GM12878 (cell line): ENCODE measurements at regions not wholly inside any gene's neighbourhood (a gene's known extent, or its start where the extent isn't known, plus 50 kb on each side); places are given as distances from the start of the nearest gene placed in this dataset.

Experiments used
- ATAC-seq: fragments of 200-7000 bp; cut with Tn5 transposase; 3 replicates; pipeline ENCODE4 v1.9.1; 2020; ENCODE audit warnings: mild to moderate bottlenecking, moderate library complexity
- BruUV-seq: library from RNA; stranded (reverse); fragments of 400-500 nt; replicated peaks from 2 replicates; lab custom pipeline; 2021; lab: Mats Ljungman, UMichigan
- CTCF ChIA-PET: fragments of 300-600 bp; sonication (Branson Sonifier 250); formaldehyde crosslinking; extraction: SDS; loops from one replicate; lab custom pipeline; 2021; ENCODE audit warnings: inconsistent platforms; lab: Yijun Ruan, JAX
- POLR2A ChIA-PET: fragments of 350-600 bp; formaldehyde crosslinking; extraction: SDS; loops from one replicate; lab custom pipeline; 2021; ENCODE audit warnings: inconsistent platforms; lab: Charles Lee
- RAD21 ChIA-PET: fragments of 300-600 bp; sonication (Branson Sonifier 250); formaldehyde crosslinking; loops from one replicate; lab custom pipeline; 2023; ENCODE audit warnings: antibody characterized with exemption; ENCODE audit not compliant: unreplicated experiment; lab: Charles Lee
- SMC1A ChIA-PET: fragments of 300-600 bp; sonication (Branson Sonifier 250); formaldehyde crosslinking; loops from one replicate; lab custom pipeline; 2023; ENCODE audit not compliant: unreplicated experiment, uncharacterized antibody; lab: Charles Lee
- DNase-seq: peaks from one replicate; pipeline ENCODE4 v3.0.0-alpha.2; 2011; ENCODE audit warnings: low read depth, low spot score
- FAIRE-seq: peaks from 3 replicates; lab custom pipeline; 2011; peaks lifted over from hg19 to GRCh38; lab: Jason Lieb, UNC
- H2AFZ ChIP-seq: 2 replicates; pipeline ENCODE4 v1.6.0; 2011; ENCODE audit warnings: low read depth, low read length, control low read depth; ENCODE audit not compliant: control insufficient read depth
- H3K27ac ChIP-seq: 2 replicates; pipeline ENCODE4 v1.5.1; 2011; ENCODE audit warnings: control low read depth; ENCODE audit not compliant: control insufficient read depth, insufficient read depth
- H3K27me3 ChIP-seq, 2 experiments: replicated peaks in 1 of 2; 2 replicates each; pipeline versions ENCODE4 v1.6.0 to v1.6.1; 2011; ENCODE audit warnings: low read length in 1 of 2; ENCODE audit not compliant: control insufficient read depth in 2 of 2, insufficient read depth in 2 of 2
- H3K36me3 ChIP-seq, 2 experiments: 2 replicates each; pipeline ENCODE4 v1.5.1; 2011; ENCODE audit warnings: low read length in 1 of 2; ENCODE audit not compliant: control insufficient read depth in 2 of 2, insufficient read depth in 2 of 2
- H3K4me1 ChIP-seq: 2 replicates; pipeline ENCODE4 v1.6.1; 2011; ENCODE audit warnings: mild to moderate bottlenecking, low read length, moderate library complexity, mixed read lengths; ENCODE audit not compliant: control insufficient read depth, insufficient read depth
- H3K4me2 ChIP-seq: 2 replicates; pipeline ENCODE4 v1.6.0; 2011; ENCODE audit warnings: control low read depth; ENCODE audit not compliant: control insufficient read depth, insufficient read depth
- H3K4me3 ChIP-seq: fragments of 200-600 bp; sonication (generic); 2 replicates; pipeline ENCODE4 v1.5.1; 2016
- H3K79me2 ChIP-seq: 2 replicates; pipeline ENCODE4 v1.6.0; 2011; ENCODE audit warnings: low read length; ENCODE audit not compliant: control insufficient read depth, insufficient read depth
- H3K9ac ChIP-seq: 2 replicates; pipeline ENCODE4 v1.8.0; 2011; ENCODE audit warnings: low read length, control low read depth, mixed read lengths; ENCODE audit not compliant: control insufficient read depth, insufficient read depth
- H3K9me3 ChIP-seq: replicated peaks from 3 replicates; pipeline ENCODE4 v1.5.1; 2011; ENCODE audit warnings: mild to moderate bottlenecking, low read length; ENCODE audit not compliant: control insufficient read depth, insufficient read depth
- H4K20me1 ChIP-seq: 2 replicates; pipeline ENCODE4 v1.6.0; 2011; ENCODE audit not compliant: control insufficient read depth, insufficient read depth
- CBX5 ChIP-seq: sonication (generic); IDR thresholded peaks from 2 replicates; pipeline ENCODE4 v1.6.1; 2016; ENCODE audit warnings: low read depth, moderate library complexity, mild to moderate bottlenecking, inconsistent platforms
- FOXK2 ChIP-seq: fragments of 450-650 bp; IDR thresholded peaks from 2 replicates; pipeline ENCODE4 v1.6.1; 2017; ENCODE audit warnings: mild to moderate bottlenecking, moderate library complexity
- MAX ChIP-seq: IDR thresholded peaks from 2 replicates; pipeline ENCODE4 v1.6.1; 2012; ENCODE audit warnings: low read depth, low read length, improper control_type of control experiment
- MTA3 ChIP-seq: IDR thresholded peaks from 2 replicates; pipeline ENCODE4 v1.6.1; 2012; ENCODE audit warnings: low read length, inconsistent platforms, borderline replicate concordance
- NKRF ChIP-seq: fragments of 450-650 bp; conservative IDR thresholded peaks from 2 replicates; pipeline ENCODE4 v1.6.1; 2017; ENCODE audit warnings: mild to moderate bottlenecking, moderate library complexity
- NR2F1 ChIP-seq: fragments of 450-650 bp; conservative IDR thresholded peaks from 2 replicates; pipeline ENCODE4 v1.6.1; 2017; ENCODE audit warnings: mild to moderate bottlenecking
- PAX8 ChIP-seq: fragments of 450-650 bp; IDR thresholded peaks from 2 replicates; pipeline ENCODE4 v1.6.1; 2017; ENCODE audit warnings: mild to moderate bottlenecking, moderate library complexity
- SIN3A ChIP-seq: IDR thresholded peaks from 2 replicates; pipeline ENCODE4 v1.6.1; 2012; ENCODE audit warnings: low read depth, low read length, improper control_type of control experiment
- SP1 ChIP-seq: IDR thresholded peaks from one replicate; pipeline ENCODE4 v1.6.1; 2011; ENCODE audit warnings: low read depth, low read length
- SPI1 ChIP-seq: IDR thresholded peaks from 2 replicates; pipeline ENCODE4 v1.6.1; 2011; ENCODE audit warnings: low read depth, mild to moderate bottlenecking, low read length, moderate library complexity, borderline replicate concordance; ENCODE audit not compliant: insufficient read depth
- SREBF2 ChIP-seq: IDR thresholded peaks from 2 replicates; pipeline ENCODE4 v1.6.1; 2012; ENCODE audit warnings: mild to moderate bottlenecking, low read length
- SUPT20H ChIP-seq: IDR thresholded peaks from 2 replicates; pipeline ENCODE4 v1.6.1; 2011; ENCODE audit warnings: low read depth, mild to moderate bottlenecking, low read length, moderate library complexity, borderline replicate concordance; ENCODE audit not compliant: control insufficient read depth
- YY1 ChIP-seq: IDR thresholded peaks from 2 replicates; pipeline ENCODE4 v1.6.1; 2011; ENCODE audit warnings: low read depth, mild to moderate bottlenecking, low read length
- WGBS: methylation state at CpG from one replicate; pipeline ENCODE4 v1.1.6; 2016; ENCODE audit warnings: low lambda C conversion rate; ENCODE audit not compliant: insufficient replicate concordance, insufficient coverage; ENCODE audit errors: missing lambda C conversion rate; 5-methylcytosine and 5-hydroxymethylcytosine counted together
- in situ Hi-C: fragments of 300-500 bp; cut with MboI; formaldehyde crosslinking; loops from 9 replicates; pipeline ENCODE4 v1.14.3; 2018; ENCODE audit warnings: mixed read lengths
- intact Hi-C: fragments of 100-400 bp; cut with micrococcal nuclease; formaldehyde crosslinking; loops from one replicate; pipeline ENCODE4 v1.14.2; 2022; ENCODE audit not compliant: unreplicated experiment
- TF ChIP-seq, protein P1 (sequence below): fragments of 450-650 bp; IDR thresholded peaks from 2 replicates; pipeline ENCODE4 v1.6.1; 2017; ENCODE audit warnings: mild to moderate bottlenecking, moderate library complexity

DNA sequence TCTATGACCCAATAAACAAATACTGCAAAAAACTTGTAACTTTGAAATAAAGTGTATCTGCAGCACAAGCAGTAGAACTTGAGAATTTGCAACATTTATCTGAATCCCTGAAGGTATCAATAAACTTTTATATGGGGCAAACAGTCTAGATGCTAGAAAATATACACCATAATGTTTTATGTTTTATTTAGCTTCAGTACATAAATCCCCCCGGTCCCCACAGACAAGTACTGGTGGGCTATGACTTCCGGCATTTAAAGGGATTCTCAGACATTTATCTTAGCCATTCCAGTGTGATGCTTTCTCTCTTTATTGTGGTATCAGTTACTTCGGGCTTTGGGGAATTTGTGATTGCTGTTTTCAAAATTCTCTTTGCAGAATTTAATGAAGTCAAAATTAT lies 390.4 kb downstream of the SIPA1L2 start:
- in situ Hi-C loops = no loop called here
- RAD21 ChIA-PET = no interaction called here
- FAIRE-seq = no peak

DNA sequence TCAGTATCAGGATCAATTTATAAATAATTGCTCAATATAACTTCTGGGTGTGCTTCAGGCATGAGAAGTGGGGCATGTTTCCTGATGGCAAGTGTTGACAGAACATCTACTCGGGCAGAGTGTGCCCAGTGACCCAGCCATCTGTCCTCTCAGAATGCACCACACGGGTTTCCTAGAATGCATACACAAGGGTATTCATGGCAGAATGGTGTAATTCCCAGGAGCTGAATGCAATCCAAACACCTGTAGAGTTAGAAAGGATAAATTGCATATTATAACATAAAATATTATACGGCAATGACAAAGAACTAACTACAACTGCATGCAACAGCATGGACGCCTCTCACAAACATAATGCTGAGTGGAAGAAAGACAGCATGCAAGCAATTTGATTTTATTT lies 391.9 kb downstream of the SIPA1L2 start:
- Histone ChIP-seq H3K9ac (no peak overlapping the region), H3K79me2 (no peaks in the 10 kb centered on the region), H3K27me3 (no peaks in the 10 kb centered on the region; a peak in 2 of 4 replicates), H3K9me3 (no peaks in the 10 kb centered on the region), H3K4me1 (no peaks in the 10 kb centered on the region), H2AFZ (no peak overlapping the region), H4K20me1 (no peaks in the 10 kb centered on the region), H3K36me3 (no peaks in the 10 kb centered on the region), H3K27ac (no peak overlapping the region), H3K4me3 (no peak overlapping the region), H3K4me2 (no peak overlapping the region)
- ChIA-PET SMC1A (no interaction called here), CTCF (no interaction called here), POLR2A (no interaction called here), RAD21 (no interaction called here)
- in situ Hi-C loops (no loop called here), intact Hi-C loops (no loop called here)
- no peak for TF ChIP-seq SREBF2
- no peak for TF ChIP-seq FOXK2
- no peak for TF ChIP-seq CBX5
- no peak for TF ChIP-seq NKRF
- TF ChIP-seq, protein P1, sequence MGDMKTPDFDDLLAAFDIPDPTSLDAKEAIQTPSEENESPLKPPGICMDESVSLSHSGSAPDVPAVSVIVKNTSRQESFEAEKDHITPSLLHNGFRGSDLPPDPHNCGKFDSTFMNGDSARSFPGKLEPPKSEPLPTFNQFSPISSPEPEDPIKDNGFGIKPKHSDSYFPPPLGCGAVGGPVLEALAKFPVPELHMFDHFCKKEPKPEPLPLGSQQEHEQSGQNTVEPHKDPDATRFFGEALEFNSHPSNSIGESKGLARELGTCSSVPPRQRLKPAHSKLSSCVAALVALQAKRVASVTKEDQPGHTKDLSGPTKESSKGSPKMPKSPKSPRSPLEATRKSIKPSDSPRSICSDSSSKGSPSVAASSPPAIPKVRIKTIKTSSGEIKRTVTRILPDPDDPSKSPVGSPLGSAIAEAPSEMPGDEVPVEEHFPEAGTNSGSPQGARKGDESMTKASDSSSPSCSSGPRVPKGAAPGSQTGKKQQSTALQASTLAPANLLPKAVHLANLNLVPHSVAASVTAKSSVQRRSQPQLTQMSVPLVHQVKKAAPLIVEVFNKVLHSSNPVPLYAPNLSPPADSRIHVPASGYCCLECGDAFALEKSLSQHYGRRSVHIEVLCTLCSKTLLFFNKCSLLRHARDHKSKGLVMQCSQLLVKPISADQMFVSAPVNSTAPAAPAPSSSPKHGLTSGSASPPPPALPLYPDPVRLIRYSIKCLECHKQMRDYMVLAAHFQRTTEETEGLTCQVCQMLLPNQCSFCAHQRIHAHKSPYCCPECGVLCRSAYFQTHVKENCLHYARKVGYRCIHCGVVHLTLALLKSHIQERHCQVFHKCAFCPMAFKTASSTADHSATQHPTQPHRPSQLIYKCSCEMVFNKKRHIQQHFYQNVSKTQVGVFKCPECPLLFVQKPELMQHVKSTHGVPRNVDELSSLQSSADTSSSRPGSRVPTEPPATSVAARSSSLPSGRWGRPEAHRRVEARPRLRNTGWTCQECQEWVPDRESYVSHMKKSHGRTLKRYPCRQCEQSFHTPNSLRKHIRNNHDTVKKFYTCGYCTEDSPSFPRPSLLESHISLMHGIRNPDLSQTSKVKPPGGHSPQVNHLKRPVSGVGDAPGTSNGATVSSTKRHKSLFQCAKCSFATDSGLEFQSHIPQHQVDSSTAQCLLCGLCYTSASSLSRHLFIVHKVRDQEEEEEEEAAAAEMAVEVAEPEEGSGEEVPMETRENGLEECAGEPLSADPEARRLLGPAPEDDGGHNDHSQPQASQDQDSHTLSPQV = no peak
- ATAC-seq (no peak), FAIRE-seq (no peak), DNase-seq (no peak)
- WGBS = 31% methylated on average over 4 of the region's 4 CpGs
- no TSS peak for BruUV-seq

More for the DNA sequence above, 390.4 kb downstream of the SIPA1L2 start:
- Histone ChIP-seq H3K36me3 (no peaks in the 10 kb centered on the region), H3K79me2 (no peaks in the 10 kb centered on the region), H2AFZ (no peak overlapping the region), H3K9ac (no peak overlapping the region), H3K4me1 (no peaks in the 10 kb centered on the region), H3K4me3 (no peak overlapping the region), H4K20me1 (no peaks in the 10 kb centered on the region), H3K9me3 (no peaks in the 10 kb centered on the region), H3K27ac (no peak overlapping the region), H3K4me2 (no peak overlapping the region), H3K27me3 (no peaks in the 10 kb centered on the region; a peak in 2 of 4 replicates)
- DNase-seq (no peak), ATAC-seq (no peak)
- CTCF ChIA-PET = interaction anchor here (0.6 kb wide), 1 partner anchor 108 kb away, joined by 5 read pairs; no protein-coding TSS in a partner anchor
- no peak for TF ChIP-seq SP1
- TF ChIP-seq SPI1 = no peak
- no peak for TF ChIP-seq PAX8
- no peak for TF ChIP-seq NR2F1
- TF ChIP-seq YY1 = no peak
- TF ChIP-seq MTA3 = no peak
- TF ChIP-seq MAX = no peak
- TF ChIP-seq SUPT20H = no peak
- TF ChIP-seq SIN3A = no peak
- intact Hi-C loops = no loop called here
- POLR2A ChIA-PET = no interaction called here
- WGBS = 28% methylated on average over 3 of the region's 3 CpGs
- no TSS peak for BruUV-seq
- SMC1A ChIA-PET = no interaction called here
